NCI-H2227 treated with DMSO at 0.1 percent for 48 hours (cell line): ENCODE measurements at regions not wholly inside any gene's neighbourhood (a gene's known extent, or its start where the extent isn't known, plus 50 kb on each side); places are given as distances from the start of the nearest gene placed in this dataset.
"Not testable (repeated sequence)": the region's sequence is repeated elsewhere in the genome, so short reads cannot be mapped to it uniquely, and the experiment has no call there.

Source experiments
- DNase-seq: peaks from one replicate; lab custom pipeline; 2025; lab: John Stamatoyannopoulos, UW

DNA sequence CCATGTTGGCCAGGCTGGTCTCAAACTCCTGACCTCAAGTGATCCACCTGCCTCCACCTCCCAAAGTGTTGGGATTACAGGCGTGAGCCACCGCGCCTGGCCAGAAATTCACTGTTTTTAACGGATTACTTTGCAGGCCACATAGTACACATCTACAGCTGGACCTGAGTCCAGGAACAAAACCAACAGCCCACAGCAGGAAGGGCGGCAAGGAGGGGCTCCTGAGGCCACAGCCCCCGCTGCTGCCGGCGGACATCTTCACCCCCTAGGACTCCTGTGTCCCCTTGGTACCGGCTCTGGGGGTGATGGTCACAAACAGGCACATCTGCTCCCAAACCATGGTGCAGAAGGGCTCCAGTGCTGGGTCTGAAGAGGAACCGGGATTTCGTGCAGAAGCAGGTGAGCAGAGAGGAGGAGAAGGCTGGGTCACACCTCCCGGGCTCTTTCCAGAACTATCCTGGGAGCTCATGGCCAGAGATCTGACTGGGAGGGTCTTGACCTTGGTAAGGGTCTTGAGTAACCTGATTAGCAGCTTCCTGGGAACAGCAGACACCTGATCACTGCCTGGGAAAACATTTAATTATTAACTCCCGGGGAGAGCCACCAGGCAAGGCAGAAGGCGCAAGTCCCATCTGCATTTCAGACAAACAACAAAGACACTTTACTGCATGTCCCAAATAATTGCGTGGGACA is 99.9 kb downstream of the SHANK2 start:
- not testable (repeated sequence) for DNase-seq

DNA sequence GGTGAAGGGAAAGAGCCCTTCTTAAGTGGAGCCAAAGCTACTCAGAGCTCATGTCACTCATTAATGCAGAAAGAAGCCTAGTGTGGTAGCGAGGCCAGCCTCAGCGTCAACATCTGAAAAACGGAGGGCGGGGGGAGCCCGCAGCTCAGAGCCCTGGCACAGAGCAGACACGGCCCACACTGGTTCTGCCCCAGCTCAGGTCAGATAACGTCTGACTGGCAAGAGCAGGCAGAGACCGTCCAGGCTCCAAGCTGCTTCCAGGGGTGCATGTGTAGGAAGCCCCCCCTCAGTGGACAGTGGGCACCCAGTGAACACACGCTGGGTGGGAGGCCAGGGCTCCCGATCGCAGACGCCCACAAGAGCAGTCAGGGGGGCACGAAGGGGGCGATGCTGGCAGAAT is 100.8 kb downstream of the SHANK2 start:
- no peak for DNase-seq

DNA sequence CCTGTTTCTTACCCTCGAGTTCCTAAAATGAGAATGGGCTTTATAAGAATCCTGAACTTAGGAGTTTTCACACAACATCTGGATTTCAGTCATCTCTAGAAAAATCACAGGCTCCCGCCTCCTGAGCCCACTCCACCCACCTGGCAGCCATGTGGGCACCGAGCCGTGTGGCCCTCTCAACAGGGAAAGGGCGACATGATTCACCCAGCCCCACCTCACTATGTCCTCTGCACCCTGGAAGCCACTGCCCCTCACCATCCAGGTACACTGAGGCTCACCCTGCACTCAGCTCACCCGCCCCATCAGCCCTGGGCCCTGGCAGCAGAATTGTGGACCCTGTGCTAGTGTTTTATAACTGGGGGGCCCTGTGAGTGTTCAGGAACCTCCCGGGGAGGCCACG is 101.5 kb downstream of the SHANK2 start:
- DNase-seq = no peak

DNA sequence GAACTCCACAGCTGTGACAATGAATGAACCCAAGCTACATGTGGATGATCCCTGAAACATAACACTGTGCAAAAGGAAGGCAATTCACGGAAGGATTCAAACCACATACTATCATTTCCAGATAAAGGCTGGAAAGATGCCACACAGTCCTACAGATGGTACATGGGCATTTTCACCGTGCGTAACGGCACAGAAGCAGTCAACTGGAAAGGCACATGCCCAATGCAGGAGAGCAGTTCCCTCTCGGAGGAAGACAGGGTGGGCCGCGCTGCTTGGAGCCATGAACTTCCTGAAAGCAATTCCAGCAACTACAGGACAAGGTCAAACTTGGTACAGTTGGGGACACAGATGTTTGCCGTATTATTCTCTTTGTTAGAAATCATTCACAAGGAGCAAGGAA is 103.7 kb downstream of the SHANK2 start:
- DNase-seq = no peak

DNA sequence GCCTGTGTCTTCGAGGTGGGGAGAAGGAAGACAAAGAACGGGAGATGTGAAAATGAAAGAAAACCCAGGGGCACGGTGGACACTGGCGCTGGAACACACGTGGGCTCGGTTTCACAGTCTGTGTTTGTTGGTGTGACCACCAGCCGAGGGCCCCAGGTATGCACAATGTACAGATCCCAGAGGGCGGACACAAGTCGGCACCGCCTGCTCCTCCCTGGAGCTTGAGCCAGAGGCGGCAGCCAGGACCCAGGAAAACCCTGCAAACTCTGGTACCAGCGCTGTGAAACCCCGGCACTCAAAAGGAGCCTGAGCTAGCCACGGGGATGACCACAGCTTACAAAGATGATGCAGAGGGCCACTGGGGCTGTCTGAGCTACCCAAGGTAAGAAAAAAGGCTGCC is 105.0 kb downstream of the SHANK2 start:
- DNase-seq = no peak

DNA sequence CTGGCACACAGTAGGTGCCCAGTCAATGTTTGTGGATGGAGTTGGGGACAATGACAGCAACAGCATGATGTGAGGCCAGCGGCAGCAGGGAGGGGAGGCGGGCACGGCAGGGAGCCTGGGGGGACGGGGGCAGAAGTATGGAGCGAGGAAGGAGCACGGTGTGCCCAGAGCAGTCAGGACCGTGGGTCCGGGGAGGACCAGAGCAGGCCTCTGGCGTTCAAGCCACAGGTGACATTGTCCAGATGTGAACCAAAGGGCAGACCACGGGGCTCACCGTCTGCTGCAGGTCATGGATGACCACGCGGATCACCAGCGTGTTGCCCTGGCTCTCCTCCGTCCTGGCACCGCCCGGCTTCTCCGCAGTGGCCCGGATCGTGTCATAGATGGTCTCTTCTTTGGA is 105.5 kb downstream of the SHANK2 start:
- no peak for DNase-seq

DNA sequence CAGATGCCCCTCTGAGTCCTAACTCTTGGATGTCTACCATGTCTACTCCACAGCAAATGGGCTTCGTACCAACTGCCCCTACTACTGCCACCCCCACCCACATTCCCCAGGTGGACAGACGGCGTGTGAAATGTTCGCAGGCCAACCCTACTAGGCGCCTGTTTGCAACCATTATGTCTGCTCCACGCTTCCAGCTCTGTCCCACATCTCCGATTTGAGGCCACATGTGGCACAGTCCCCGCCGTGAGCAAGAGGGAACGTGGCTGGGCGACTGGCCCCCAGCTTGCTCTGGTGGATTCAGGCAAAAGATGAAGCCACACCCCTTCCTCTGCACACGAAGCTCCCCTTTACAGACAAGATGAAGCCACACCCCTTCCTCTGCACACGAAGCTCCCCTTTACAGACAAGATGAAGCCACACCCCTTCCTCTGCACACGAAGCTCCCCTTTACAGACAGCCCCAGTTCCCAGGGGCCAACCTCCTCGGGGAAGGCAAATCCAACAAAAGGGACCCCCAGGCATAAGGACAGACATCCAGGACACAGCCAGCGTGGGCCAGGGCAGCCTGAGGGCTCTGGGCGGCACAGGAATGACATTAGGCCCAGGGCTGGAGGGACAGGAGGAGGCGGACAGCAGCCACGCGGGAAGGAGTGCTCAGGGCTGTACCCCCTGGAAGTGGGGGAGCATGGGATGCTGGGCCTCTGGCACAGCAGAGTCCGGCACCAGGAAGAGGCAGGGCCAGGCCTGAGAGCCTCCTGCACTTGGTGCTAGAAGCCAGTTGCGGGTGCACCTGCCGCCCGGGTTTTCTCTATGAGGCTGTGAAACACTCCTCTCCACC is 106.2 kb downstream of the SHANK2 start:
- no peak for DNase-seq

DNA sequence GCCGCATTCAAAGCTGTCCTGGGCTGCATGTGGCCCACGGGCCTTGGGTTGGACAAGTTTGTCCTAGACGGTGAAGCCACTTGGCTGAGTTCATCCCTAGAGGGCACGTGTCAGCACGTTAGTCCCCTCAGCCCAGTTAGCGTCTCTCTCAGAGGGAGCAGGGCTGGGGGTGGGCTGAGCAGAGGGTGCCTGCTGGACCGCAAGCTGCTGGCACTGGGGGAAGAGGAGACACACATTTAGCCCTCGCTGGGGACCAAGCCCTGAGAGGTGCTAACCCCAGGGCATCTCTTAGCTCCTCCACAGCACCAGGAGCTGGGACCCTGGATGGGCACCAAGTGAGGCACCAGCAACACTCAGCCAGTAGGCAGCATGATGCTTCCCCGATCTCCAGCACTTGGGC is 107.0 kb downstream of the SHANK2 start:
- DNase-seq = no peak

DNA sequence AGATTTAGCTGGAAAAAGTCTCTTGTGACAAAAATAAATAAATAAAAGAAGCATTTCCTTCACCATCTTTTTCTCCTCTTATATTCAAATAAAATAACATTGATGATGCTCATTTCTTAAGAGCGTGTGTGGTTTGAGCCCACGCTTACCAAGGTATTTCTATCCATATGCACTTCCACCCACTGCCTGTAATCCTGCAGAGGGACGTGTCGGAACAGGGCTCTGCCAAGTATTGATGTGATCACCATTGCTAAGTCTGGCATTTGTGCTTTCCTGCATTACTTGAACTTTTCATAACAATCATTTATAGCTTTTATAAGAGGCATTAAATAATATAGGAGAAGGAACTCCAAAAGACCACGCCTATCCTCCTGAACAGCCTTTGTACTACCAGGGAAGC is 107.6 kb downstream of the SHANK2 start:
- no peak for DNase-seq

DNA sequence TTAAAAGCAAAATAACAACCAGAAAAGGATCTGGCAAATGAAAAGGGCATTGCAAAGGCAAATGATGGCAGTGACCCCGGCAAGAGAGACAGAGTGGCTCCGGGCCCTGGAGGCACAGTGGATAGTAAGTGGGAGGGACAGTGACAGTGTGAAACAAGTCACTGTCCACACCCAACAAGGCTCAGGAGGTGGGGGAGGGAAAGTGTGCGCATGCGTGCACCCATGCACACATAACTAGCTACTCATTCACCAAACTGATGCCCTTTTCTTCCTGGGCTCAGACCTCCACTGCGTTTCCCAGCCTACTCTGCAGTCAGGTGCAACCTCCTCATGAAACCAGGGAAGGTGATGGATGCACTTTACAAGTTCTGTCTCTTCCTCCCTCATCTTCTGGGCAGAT is 108.4 kb downstream of the SHANK2 start:
- DNase-seq = no peak

DNA sequence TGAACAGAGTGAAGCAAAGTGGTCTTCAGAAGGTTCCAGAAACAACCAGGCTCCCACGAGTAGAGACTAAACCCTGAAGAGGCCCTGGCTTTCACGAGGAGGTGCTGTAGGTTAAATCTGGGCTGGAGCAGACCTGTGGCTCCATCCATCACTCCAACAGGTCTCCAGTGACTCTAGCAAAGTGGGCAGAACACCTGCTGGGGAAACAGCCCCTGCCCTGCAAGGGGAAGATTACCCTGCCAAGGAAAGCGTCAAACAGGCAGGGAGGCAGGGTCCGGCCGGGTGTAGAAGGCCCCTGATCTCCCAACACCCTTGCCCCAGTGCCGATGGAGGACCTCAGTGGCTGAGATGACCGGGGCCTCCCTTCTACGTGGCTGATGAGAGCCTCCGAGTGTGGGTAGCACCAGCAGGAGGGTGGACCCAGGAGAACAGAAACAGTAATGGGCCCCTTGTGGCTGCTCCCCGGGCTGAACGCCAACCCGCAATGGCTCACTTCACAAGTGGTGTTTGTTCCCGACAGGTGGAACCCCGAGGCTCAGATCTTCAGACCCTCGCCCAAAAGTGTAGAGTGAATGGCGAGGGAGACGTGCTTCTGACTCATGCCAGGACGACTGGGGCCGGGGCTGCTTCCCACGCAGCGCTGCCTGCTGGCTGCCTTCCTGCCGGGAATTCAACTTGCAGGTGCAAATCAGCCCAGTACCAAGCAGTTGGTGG is 112.0 kb downstream of the SHANK2 start:
- no peak for DNase-seq

DNA sequence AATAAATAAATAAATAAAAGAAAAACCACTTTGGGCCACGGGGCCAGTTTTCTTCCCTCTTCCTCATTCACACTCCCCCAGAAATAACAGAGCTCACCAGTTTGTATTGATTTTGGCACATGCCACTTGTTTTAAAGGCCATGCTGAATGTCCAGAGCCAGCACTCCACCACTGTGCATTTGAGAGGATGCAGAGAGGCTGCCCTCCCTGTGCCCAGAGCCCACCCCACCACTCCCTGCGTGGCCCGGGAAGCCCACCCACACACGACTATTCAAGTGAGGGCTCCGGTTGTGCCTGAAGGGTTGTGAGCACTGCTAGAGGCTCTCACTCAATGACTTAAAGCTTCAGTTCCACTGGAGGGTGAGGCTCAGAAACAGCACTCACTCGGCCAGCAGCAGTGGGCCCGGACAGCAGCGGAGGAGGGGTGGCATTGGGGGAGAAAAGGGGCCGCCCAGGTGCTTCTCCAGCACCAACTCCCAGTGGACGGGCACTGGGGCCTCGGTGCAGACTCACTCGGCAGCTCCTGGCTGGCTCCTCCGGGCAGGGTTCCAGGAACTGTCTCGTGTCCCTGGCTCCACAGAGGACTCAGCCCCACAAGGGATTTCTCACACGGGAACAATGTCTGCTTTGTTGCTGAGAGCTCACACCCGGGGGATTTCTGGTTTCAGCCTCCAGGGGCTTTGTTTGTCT is 112.7 kb downstream of the SHANK2 start:
- DNase-seq = no peak

DNA sequence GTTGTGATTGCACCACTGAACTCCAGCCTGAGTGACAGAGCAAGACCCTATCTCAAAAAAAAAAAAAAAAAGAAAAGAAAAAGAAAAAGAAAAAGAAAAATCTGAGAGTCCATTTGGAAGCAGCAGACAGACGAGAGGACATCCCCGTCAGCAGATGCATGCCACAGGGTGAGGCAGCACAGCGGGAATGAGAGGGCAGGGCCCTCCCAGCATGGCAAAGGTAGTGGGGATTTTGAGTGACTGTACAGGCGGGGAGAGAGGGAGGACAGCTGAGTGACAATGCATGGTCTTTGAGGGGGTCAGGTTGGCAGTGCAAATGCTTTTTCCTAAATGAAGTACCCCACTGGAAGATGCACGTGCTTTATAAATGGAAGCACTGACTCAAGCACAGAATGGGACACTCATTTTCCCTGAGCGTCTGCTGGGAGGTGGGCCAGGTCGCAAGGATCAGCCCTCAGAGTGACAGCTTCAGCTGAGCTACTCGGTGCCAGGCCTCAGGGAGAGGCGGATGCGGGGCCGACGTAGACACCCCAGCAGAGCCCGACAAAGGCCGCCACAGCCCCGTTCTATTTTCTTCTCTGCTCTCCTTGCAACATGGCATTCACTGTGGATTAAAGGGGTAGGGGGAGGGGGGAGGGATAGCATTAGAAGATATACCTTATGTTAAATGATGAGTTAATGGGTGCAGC is 113.5 kb downstream of the SHANK2 start:
- no peak for DNase-seq

DNA sequence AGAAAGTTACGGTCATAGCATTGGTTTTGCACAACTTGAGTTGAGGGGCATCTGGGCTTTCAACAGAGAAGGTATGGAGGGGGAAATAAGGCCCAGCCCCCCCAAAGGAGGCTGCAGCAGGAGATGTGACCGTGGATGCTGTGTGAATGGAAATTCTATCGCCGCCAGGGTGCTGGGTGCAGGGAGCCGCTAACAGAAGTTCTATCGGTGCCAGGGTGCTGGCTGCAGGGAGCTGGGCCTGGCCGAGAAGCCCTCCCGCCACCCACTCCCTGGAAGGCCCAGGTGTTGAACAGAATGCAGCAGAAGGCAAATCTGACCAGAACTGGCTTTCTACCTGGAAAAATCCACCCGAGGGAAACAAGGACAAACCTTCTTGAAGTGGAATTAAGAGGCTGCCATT is 115.0 kb downstream of the SHANK2 start:
- no peak for DNase-seq

DNA sequence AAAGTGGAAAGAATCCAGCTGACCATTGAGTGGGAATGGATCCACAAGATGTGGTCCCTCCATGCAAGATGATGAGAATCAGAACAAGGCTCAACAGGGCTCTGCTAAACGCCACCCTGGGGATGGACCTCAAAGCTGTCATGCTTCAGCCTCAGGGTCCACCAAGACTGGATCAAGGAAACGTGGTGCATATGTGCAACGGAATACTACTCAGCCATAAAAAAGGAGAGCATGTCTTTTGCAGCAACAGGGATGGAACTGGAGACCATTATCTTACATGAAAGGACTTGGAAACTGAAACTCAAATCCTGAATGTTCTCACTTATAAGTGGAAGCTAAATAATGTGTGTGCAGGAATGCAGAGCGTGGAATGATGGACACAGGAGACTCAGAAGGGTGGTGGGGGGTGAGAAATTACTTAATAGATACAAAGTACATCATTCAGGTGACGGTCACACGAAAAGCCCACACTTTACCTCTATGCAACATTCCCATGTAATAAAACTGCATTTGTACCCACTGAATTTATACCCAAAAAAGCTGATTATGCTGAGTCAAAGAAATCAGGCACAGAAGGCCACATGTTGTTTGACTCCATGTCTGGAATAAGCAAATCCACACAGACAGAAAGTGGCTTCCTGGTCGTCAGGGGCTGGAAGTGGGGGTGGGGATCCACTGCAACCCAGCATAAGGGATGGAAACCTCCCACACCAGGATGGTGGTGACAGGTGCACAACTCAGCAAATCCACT is 116.1 kb downstream of the SHANK2 start:
- DNase-seq = no peak

DNA sequence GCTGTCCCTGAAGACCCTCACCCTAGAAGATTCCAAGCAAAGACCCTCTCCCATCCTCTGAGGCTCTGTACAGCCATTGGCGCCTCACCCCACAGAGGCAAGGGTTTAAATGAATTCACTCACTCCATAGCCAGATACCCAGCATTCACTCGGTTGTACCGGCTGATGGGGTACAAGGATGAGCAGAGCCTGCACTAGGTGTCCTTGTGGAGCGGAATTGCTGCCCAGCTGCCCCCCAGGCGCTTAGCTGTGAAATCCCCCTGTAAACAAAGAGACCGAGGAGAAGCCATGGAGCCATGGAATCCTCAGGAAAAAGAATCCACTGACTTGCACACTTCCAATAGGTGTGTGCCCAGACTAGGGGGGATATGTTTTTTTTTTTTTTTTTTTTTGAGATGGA is 117.3 kb downstream of the SHANK2 start:
- DNase-seq = no peak

DNA sequence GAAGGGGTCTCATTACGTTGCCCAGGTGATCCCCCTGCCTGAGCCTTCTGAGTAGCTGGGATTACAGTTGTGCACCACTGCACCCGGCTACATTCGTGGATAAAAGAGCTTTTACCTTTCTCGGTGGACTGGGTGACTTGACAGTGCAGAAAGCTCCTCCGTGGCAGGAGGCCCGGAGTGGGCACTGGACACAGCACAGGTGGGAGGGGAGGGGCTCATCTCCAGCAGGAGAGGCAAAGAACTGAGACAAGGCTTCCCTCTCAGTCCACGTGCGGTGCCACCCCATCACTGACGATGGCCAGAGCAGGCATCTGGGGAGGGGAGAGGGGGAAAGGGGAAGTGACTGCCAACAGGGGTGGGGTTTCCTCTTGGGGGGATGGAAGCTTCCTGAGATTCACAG is 118.4 kb downstream of the SHANK2 start:
- DNase-seq = no peak

DNA sequence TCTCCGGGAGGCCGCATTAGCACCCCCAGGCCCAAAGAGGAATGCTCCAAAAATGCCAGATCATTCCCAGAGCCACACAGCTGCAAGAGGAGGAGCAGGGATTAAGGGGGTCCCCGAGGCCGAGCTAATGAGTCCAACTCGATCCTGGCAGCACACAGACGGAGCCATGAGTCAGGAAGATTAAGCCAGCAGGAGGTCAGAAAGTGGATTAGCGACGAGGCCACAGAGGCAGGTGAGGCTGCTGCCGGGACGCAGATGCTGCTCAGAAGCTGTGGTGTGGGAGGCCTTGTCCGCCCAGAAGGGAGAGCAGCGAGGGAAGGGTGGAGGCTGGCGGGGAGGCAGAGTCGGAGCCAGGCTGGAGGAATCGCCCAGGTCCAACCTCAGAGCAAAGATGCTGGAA is 120.5 kb downstream of the SHANK2 start:
- no peak for DNase-seq

DNA sequence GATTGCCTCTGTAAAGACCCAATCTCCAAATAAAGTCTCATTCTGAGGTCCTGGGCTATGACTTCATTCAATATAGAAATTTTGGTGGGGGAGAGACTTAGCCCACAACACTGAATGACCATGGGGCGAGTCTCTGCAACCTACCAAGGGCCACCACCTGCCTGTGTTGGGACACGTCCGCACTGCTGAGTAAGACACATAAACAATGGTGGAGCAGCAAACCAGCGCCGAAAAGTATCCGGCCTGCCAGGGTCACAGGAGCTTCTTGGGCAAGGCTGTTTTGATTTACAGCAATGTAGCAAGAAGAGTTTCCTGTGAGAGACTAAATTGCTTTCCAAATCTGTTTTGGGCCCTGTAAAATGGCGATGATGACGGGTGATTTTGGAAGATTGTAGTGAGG is 122.3 kb downstream of the SHANK2 start:
- no peak for DNase-seq

DNA sequence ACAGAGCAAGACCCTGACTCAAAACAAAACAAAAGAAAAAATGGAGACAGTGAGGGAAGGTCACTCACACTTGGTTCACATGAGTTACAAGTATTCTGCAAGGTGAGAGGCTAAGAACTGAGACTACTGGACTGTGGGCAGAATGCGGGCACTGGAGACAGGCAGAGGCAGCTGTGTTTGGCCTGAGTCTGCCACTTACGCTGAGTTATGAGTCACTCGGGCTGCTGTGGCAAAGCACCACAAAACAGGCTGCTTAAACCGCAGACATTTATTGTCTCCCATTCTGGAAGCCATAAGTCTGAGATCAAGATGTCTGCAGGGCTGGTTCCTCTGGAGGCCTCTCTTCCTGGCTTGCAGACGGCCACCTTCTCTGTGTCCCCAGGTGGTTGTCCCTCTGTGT is 122.8 kb downstream of the SHANK2 start:
- DNase-seq = no peak

DNA sequence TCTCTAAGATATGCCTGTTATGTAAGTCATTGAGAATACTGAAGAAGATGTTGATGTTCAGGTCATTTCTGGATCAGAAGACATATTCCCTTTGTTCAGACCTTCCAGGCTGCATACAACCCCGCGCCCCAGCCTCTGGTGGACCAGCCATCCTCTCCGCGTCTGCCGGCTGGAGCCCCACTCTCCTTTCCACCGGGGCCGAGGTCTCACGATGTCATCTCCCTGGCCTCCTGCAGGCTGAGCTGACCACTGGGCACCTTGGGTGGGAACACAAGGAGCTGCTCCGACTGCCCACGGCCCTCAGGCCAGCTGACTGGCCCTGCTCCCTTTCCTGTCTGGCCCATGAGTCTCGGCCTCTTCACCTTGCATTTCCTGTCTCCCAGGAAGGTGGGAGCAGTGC is 124.6 kb downstream of the SHANK2 start:
- no peak for DNase-seq
